Mucosa of descending colon (tissue), 3 donors: ENCODE measurements at regions not wholly inside any gene's neighbourhood (a gene's known extent, or its start where the extent isn't known, plus 50 kb on each side); places are given as distances from the start of the nearest gene placed in this dataset.
"Not testable (repeated sequence)": the region's sequence is repeated elsewhere in the genome, so short reads cannot be mapped to it uniquely, and the experiment has no call there.

Experiments used
- ATAC-seq: fragments of 200-7000 bp; cut with Tn5 transposase; one replicate; pipeline ENCODE4 v1.9.1; 2020; ENCODE audit warnings: mild to moderate bottlenecking, moderate library complexity
- DNase-seq, 3 donors: peaks; one replicate each; pipeline ENCODE4 v3.0.0-alpha.2; 2020
- H3K36me3 ChIP-seq: fragments of 200-600 bp; one replicate; pipeline ENCODE4 v1.8.0; 2021; ENCODE audit warnings: low read depth, mild to moderate bottlenecking
- H3K4me1 ChIP-seq: fragments of 200-600 bp; one replicate; pipeline ENCODE4 v1.8.0; 2021; ENCODE audit warnings: low read depth, mild to moderate bottlenecking
- H3K4me3 ChIP-seq: fragments of 200-600 bp; one replicate; pipeline ENCODE4 v1.8.0; 2021; ENCODE audit warnings: mild to moderate bottlenecking
- H3K9me3 ChIP-seq: fragments of 200-600 bp; one replicate; pipeline ENCODE4 v1.8.0; 2021; ENCODE audit warnings: mild to moderate bottlenecking
- CTCF ChIP-seq: fragments of 200-600 bp; IDR thresholded peaks from one replicate; pipeline ENCODE4 v1.8.0; 2022; ENCODE audit warnings: antibody characterized with exemption, mild to moderate bottlenecking
- intact Hi-C, 2 donors: fragments of 100-400 bp; cut with DNase I in 1 of 2; cut with micrococcal nuclease in 1 of 2; formaldehyde crosslinking; loops; one replicate each; pipeline versions ENCODE4 v1.11.0 to v1.11.1; 2022; cut with DNase I, micrococcal nuclease
- donor health status: DM: no; HTN: no; CAD: no; lungs with moderate emphysema.
- donor health status: DM: no; HTN: no; CAD: no.
- donor health status: DM: no; HTN: yes; CAD: no.

DNA sequence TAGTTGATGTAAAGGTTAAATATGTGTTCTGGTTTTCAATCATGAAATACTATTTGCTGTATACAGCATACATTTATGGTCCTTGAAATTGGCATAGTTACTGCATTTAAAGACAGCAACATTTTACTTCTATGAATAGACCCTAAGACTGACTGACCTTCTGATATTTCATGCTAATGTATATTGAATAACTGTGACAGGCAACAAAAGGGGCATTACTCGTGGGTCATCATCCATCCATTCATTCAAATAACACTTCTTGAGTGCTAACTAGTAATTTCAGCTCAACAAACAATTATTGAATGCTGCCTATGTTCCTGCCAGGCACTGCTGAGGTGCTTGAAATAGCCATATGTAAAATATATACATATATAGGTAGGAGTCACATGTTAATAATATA, 92.8 kb upstream of the ADAMTS3 start:
- no peak for TF ChIP-seq CTCF
- Histone ChIP-seq H3K36me3 (no peaks in the 10 kb centered on the region), H3K4me3 (no peak overlapping the region), H3K4me1 (no peaks in the 10 kb centered on the region), H3K9me3 (no peaks in the 10 kb centered on the region)
- ATAC-seq (no peak), DNase-seq (no peak)
- intact Hi-C loops = no loop called here

- no peak for ATAC-seq
- TF ChIP-seq CTCF = no peak
- intact Hi-C loops = no loop called here
Observed at GRCh38 chr4:72641611-72642010, 72.6 kb upstream of the ADAMTS3 start.

GRCh38 chr4:72636866-72637265, 67.8 kb upstream of the ADAMTS3 start:
- H3K4me3 ChIP-seq, H3K36me3 ChIP-seq, H3K4me1 ChIP-seq, ATAC-seq, H3K9me3 ChIP-seq, intact Hi-C loops: not testable (repeated sequence)
- peak in 1 of 3 donors; percentile 19 for DNase-seq

More at GRCh38 chr4:72641611-72642010, 72.6 kb upstream of the ADAMTS3 start:
- no peak for DNase-seq
- Histone ChIP-seq H3K4me3 (no peak overlapping the region), H3K4me1 (no peaks in the 10 kb centered on the region), H3K9me3 (peaks cover 7% of the 10 kb centered on the region), H3K36me3 (no peaks in the 10 kb centered on the region)

- H3K4me1 ChIP-seq, H3K4me3 ChIP-seq, ATAC-seq, DNase-seq, H3K36me3 ChIP-seq, intact Hi-C loops, H3K9me3 ChIP-seq: not testable (repeated sequence)
Observed at GRCh38 chr4:72635931-72636330, 66.9 kb upstream of the ADAMTS3 start.

DNA sequence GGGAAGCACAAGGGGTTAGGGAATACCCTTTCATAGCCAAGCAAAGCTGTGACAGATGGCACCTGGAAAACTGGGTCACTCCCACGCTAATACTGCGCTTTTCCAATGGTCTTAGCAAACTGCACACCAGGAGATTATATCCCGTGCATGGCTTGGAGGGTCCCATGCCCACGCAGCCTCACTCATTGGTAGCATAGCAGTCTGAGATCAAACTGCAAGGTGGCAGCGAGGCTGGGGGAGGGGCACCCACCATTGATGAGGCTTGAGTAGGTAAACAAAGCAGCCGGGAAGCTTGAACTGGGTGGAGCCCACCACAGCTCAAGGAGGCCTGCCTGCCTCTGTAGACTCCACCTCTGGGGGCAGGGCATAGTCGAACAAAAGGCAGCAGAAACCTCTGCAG, 63.2 kb upstream of the ADAMTS3 start:
- H3K4me3 ChIP-seq, ATAC-seq, intact Hi-C loops, DNase-seq, H3K4me1 ChIP-seq, H3K36me3 ChIP-seq, H3K9me3 ChIP-seq: not testable (repeated sequence)

DNA sequence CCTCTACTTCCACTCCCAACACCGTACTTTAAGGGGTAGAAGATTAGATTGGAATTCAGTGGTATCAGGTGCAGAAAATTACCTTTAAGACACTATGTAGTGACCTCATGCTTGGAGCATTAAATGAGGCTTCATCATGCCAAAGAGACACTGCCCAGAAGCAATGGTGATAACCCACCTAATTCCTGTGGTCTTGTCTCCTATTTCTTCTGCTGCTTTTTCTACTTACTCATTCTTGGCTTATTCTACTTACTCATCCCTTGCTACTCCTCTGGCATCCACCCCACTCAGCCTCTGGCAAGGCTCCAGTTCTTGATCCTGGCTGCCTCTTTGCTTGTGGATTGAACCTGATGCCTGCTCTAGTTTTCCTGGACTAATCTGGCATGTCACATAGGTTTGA, 62.3 kb upstream of the ADAMTS3 start:
- DNase-seq = no peak
- intact Hi-C loops = no loop called here

DNA sequence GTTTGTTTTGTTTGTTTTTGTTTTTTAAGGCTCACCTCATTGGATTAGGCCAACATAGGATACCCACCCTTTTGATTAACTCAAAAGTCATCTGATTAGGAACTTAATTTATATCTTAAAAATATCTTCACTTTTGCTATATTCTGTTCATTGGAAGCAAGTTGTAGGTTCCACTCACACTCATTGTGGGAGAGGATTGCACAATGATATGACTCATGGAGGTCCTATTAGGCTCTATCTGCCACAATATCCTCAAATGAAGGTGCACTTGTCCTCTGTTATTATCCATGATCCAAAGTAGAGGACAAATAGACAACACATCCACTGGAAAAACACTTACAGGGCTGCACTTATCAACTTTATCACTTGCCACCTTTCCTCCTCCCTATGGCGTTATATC, 60.5 kb upstream of the ADAMTS3 start:
- Histone ChIP-seq H3K36me3 (no peaks in the 10 kb centered on the region), H3K9me3 (no peaks in the 10 kb centered on the region), H3K4me1 (no peaks in the 10 kb centered on the region), H3K4me3 (no peak overlapping the region)
- ATAC-seq (no peak), DNase-seq (no peak)
- intact Hi-C loops = no loop called here
- TF ChIP-seq CTCF = no peak

More for the DNA sequence above, 62.3 kb upstream of the ADAMTS3 start:
- no peaks in the 10 kb centered on the region for H3K9me3 ChIP-seq
- no peak for TF ChIP-seq CTCF
- no peak for ATAC-seq
- no peaks in the 10 kb centered on the region for H3K36me3 ChIP-seq
- H3K4me3 ChIP-seq = no peak overlapping the region
- no peaks in the 10 kb centered on the region for H3K4me1 ChIP-seq
